MM.1S (cell line): ENCODE measurements at regions not wholly inside any gene's neighbourhood (a gene's known extent, or its start where the extent isn't known, plus 50 kb on each side); places are given as distances from the start of the nearest gene placed in this dataset.

Source experiments
- EZH2 ChIP-seq: fragments of 300-600 bp; sonication (generic); optimal IDR thresholded peaks from 2 replicates; pipeline ENCODE3; 2017; ENCODE audit warnings: low read depth, mild to moderate bottlenecking, antibody characterized with exemption, low read length, mixed read lengths
- EZH2phosphoT487 ChIP-seq: fragments of 300-600 bp; sonication (generic); IDR thresholded peaks from 2 replicates; pipeline ENCODE4 v1.6.1; 2018; ENCODE audit warnings: antibody characterized with exemption, low read length
- TF ChIP-seq, protein P1 (sequence below): fragments of 300-600 bp; sonication (generic); IDR thresholded peaks from 2 replicates; pipeline ENCODE4 v1.5.1; 2016; ENCODE audit warnings: antibody characterized with exemption, low read length, mixed read lengths

GRCh38 chr12:40499856-40500255 is 192.4 kb upstream of the CNTN1 start:
- TF ChIP-seq, protein P1, sequence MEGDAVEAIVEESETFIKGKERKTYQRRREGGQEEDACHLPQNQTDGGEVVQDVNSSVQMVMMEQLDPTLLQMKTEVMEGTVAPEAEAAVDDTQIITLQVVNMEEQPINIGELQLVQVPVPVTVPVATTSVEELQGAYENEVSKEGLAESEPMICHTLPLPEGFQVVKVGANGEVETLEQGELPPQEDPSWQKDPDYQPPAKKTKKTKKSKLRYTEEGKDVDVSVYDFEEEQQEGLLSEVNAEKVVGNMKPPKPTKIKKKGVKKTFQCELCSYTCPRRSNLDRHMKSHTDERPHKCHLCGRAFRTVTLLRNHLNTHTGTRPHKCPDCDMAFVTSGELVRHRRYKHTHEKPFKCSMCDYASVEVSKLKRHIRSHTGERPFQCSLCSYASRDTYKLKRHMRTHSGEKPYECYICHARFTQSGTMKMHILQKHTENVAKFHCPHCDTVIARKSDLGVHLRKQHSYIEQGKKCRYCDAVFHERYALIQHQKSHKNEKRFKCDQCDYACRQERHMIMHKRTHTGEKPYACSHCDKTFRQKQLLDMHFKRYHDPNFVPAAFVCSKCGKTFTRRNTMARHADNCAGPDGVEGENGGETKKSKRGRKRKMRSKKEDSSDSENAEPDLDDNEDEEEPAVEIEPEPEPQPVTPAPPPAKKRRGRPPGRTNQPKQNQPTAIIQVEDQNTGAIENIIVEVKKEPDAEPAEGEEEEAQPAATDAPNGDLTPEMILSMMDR, result no peak
- no peak for TF ChIP-seq EZH2phosphoT487
- TF ChIP-seq EZH2, result no peak
